ENCODE measurements at regions not wholly inside any gene's neighbourhood (a gene's known extent, or its start where the extent isn't known, plus 50 kb on each side); places are given as distances from the start of the nearest gene placed in this dataset.
A peak's percentile ranks its signal among the peaks of the same experiment; 100 is the strongest.
"Not testable (repeated sequence)": the region's sequence is repeated elsewhere in the genome, so short reads cannot be mapped to it uniquely, and the experiment has no call there.

- no peak for DNase-seq (ENCODE audit: low read depth)
Observed at GRCh38 chr5:87105577-87105976, 162.1 kb upstream of the RASA1 start.

GRCh38 chr5:87109746-87110145, 157.9 kb upstream of the RASA1 start:
- DNase-seq (ENCODE audit: low read depth): no peak

- no peak for DNase-seq (ENCODE audit: low read depth)
Observed at GRCh38 chr5:87110721-87111120, 157.0 kb upstream of the RASA1 start.

- DNase-seq (ENCODE audit: low read depth): peak; percentile 34
Observed at GRCh38 chr5:87113861-87114260, 153.8 kb upstream of the RASA1 start.

- DNase-seq (ENCODE audit: low read depth): no peak
Observed at GRCh38 chr5:87114631-87115030, 153.1 kb upstream of the RASA1 start.

- DNase-seq (ENCODE audit: low read depth): no peak
Observed at GRCh38 chr5:87115839-87116364, 151.8 kb upstream of the RASA1 start.

GRCh38 chr5:87116825-87117512, 150.7 kb upstream of the RASA1 start:
- no peak for DNase-seq (ENCODE audit: low read depth)

- no peak for DNase-seq (ENCODE audit: low read depth)
Observed at GRCh38 chr5:87119588-87119987, 148.1 kb upstream of the RASA1 start.

GRCh38 chr5:87120518-87121303, 147.0 kb upstream of the RASA1 start:
- DNase-seq (ENCODE audit: low read depth): peak; percentile 49

GRCh38 chr5:87121304-87122150, 146.2 kb upstream of the RASA1 start:
- peak; percentile 75 for DNase-seq (ENCODE audit: low read depth)

- DNase-seq (ENCODE audit: low read depth): no peak
Observed at GRCh38 chr5:87122151-87122977, 145.3 kb upstream of the RASA1 start.

GRCh38 chr5:87125766-87126165, 141.9 kb upstream of the RASA1 start:
- DNase-seq (ENCODE audit: low read depth): no peak

- no peak for DNase-seq (ENCODE audit: low read depth)
Observed at GRCh38 chr5:87126869-87127268, 140.8 kb upstream of the RASA1 start.

- DNase-seq (ENCODE audit: low read depth): no peak
Observed at GRCh38 chr5:87127426-87127825, 140.3 kb upstream of the RASA1 start.

- DNase-seq (ENCODE audit: low read depth): no peak
Observed at GRCh38 chr5:87127956-87128687, 139.6 kb upstream of the RASA1 start.

GRCh38 chr5:87129046-87129445, 138.6 kb upstream of the RASA1 start:
- peak; percentile 27 for DNase-seq (ENCODE audit: low read depth)

GRCh38 chr5:87132696-87133095, 135.0 kb upstream of the RASA1 start:
- no peak for DNase-seq (ENCODE audit: low read depth)

- DNase-seq (ENCODE audit: low read depth): not testable (repeated sequence)
Observed at GRCh38 chr5:87134513-87134912, 133.2 kb upstream of the RASA1 start.

- DNase-seq (ENCODE audit: low read depth): no peak
Observed at GRCh38 chr5:87136096-87136495, 131.6 kb upstream of the RASA1 start.

- no peak for DNase-seq (ENCODE audit: low read depth)
Observed at GRCh38 chr5:87136733-87137132, 130.9 kb upstream of the RASA1 start.

GRCh38 chr5:87137283-87137682, 130.4 kb upstream of the RASA1 start:
- DNase-seq (ENCODE audit: low read depth): no peak

Data from fibroblast of gingiva (primary cell).